Mucosa of stomach (tissue), 1 donor: ENCODE measurements at regions not wholly inside any gene's neighbourhood (a gene's known extent, or its start where the extent isn't known, plus 50 kb on each side); places are given as distances from the start of the nearest gene placed in this dataset.

Source experiments
- H3K27me3 ChIP-seq: one replicate; pipeline ENCODE4 v1.7.0; 2013; ENCODE audit warnings: mild to moderate bottlenecking, low read length; ENCODE audit not compliant: control insufficient read depth, insufficient read depth
- H3K36me3 ChIP-seq: one replicate; pipeline ENCODE4 v1.7.0; 2013; ENCODE audit warnings: low read length; ENCODE audit not compliant: control insufficient read depth, insufficient read depth
- H3K4me1 ChIP-seq: one replicate; pipeline ENCODE4 v1.7.0; 2013; ENCODE audit warnings: mild to moderate bottlenecking, low read length; ENCODE audit not compliant: control insufficient read depth, insufficient read depth
- H3K4me3 ChIP-seq: one replicate; pipeline ENCODE4 v1.7.0; 2013; ENCODE audit warnings: low read length
- H3K9ac ChIP-seq: one replicate; pipeline ENCODE4 v1.7.0; 2013; ENCODE audit warnings: mild to moderate bottlenecking, low read length, moderate library complexity
- H3K9me3 ChIP-seq: one replicate; pipeline ENCODE4 v1.7.0; 2013; ENCODE audit warnings: mild to moderate bottlenecking, low read length, moderate library complexity; ENCODE audit not compliant: control insufficient read depth
- donor health status: Pancreatic carcinoma.

DNA sequence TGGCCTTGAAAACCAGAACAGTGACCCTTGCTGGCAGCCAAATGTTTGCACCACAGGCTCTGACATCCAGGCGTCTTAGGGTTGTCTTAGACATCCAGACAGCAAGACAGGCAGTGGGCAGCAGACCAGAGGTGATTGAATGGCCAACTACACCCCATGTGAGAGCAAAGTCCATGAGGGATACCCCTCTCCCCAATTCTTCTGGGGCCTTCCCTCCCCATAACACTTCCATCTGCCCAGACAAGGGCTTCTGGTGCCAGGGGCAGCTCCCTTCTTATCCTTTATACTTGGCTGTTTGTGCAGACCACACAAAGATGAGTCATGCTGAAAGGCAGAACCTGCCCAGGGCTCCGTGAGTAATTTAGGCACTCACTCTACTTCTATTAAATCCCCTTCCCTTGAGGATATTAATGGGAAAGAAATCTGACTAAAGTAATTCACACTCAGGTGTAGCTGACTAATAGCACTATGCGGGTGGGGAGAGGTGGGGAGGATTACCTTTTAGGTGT lies 257.9 kb downstream of the UACA start:
- Histone ChIP-seq H3K4me1 (peaks cover 60% of the 10 kb centered on the region), H3K36me3 (no peaks in the 10 kb centered on the region), H3K4me3 (no peak overlapping the region), H3K27me3 (no peaks in the 10 kb centered on the region), H3K9ac (no peak overlapping the region), H3K9me3 (no peaks in the 10 kb centered on the region)

DNA sequence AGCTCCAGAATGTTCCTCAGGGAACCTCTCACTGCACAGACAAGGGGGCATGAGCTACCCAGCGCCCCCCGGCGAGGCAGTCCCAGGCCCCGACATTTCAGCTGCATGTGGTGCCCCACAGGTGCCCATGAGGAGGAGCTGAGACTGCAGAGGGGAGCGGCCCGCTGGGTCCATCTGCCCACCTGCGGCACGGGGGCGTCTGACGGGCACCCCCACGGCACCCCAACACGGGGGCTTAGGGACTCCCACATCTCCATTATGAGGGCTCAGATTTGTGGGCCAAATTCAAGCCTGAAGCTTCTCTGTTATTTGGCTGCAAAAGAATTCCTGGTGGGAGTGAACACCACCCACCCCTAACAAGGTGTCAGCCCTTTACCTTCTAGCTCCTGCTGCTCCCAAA lies 258.4 kb downstream of the UACA start:
- Histone ChIP-seq H3K9ac (no peak overlapping the region), H3K4me3 (no peak overlapping the region), H3K27me3 (no peaks in the 10 kb centered on the region), H3K36me3 (no peaks in the 10 kb centered on the region), H3K9me3 (no peaks in the 10 kb centered on the region), H3K4me1 (peaks cover 60% of the 10 kb centered on the region)

DNA sequence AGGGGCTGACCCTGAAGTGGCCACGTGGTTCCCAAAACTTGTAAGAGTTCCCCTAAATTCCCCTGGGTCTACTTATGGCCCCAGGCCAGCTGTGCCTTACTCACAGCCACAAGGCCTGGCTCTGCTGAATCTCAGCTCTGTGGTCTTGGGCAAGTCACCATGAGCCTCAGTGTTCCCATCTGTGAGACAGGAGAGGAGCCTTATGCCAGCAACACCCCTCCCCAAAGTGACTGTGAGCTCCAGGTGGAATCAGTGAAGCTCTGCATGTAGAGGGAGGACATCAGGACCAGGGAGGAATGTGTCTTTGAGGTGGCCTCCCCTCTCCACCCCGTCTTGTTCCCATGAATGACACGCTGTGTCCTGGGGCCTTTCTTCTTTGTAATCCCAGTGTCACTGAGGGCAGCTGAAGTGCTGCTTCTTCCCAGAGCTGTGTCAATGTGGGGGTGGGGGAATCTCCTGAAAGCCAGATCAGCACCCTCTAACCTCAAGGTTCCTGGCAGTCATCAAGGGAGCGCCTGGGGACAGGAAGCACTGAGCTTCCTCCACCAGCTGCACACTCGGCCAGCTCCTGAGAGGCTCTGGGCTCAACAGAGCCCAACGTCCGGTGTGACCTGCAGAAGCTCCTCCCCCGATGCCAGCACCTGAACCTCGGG lies 258.9 kb downstream of the UACA start:
- no peaks in the 10 kb centered on the region for H3K9me3 ChIP-seq
- H3K36me3 ChIP-seq: no peaks in the 10 kb centered on the region
- no peaks in the 10 kb centered on the region for H3K27me3 ChIP-seq
- H3K4me1 ChIP-seq: peaks cover 57% of the 10 kb centered on the region
- H3K9ac ChIP-seq: no peak overlapping the region
- no peak overlapping the region for H3K4me3 ChIP-seq

DNA sequence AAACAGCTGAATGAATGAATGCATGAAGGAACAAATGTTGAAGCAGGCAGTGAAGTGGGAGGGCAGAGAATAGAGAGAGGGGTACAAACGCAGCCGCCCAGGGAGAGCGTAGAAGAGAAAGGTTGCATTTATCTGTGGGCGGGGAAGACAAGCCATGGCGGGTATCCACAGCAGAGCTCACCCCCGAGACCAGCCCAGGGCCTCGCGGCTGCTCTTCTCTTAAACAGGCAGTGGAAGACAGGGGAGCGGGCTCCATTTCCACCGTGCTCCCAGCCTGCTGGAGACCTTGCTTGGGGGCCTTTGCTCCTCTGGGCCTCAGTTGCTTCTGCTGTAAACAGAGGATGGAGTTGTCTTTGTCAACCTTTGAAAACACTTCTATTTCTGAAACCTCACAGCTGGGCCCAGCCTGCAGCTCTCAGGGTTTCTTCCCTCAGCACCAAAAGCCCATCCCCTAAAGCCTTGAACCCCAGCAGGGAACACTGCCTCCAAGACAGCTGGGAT lies 259.5 kb downstream of the UACA start:
- peaks cover 52% of the 10 kb centered on the region for H3K4me1 ChIP-seq

DNA sequence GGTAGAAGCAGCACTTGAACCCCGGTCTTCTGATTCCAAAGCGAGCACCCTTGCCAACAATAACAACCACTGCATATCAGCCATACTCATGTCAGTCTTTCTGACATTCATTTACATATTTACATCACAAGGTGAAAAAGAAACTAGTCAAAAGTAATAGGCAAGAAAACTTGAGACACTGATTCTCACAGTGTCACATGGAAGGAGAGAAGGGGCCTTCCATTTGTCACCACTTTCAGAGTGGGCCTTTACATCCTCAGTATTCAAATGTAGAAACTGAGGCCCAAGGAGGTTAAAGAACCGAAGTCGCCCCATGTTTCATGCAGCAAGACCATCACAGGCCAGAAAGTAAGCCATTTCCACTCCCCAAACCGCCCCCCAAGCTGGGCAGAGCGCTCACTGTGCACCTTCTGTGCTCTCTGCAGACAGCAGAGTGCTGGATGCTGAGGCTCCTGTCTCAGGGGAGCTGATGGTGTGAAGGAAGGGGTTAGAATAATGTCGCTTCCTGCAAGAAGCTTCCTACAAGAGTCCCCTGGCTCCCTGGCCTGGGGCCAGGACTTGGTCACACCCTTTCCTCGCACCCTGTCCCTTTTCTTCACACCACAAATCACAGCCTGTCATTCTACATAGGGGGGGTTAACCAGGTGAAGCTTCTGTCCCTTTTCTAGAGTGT lies 260.1 kb downstream of the UACA start:
- H3K4me3 ChIP-seq: no peak overlapping the region
- H3K9me3 ChIP-seq: no peaks in the 10 kb centered on the region
- no peaks in the 10 kb centered on the region for H3K36me3 ChIP-seq
- peaks cover 45% of the 10 kb centered on the region for H3K4me1 ChIP-seq
- no peak overlapping the region for H3K9ac ChIP-seq
- H3K27me3 ChIP-seq: no peaks in the 10 kb centered on the region

More for the DNA sequence above, 259.5 kb downstream of the UACA start:
- Histone ChIP-seq H3K36me3 (no peaks in the 10 kb centered on the region), H3K9me3 (no peaks in the 10 kb centered on the region), H3K9ac (no peak overlapping the region), H3K27me3 (no peaks in the 10 kb centered on the region), H3K4me3 (no peak overlapping the region)

DNA sequence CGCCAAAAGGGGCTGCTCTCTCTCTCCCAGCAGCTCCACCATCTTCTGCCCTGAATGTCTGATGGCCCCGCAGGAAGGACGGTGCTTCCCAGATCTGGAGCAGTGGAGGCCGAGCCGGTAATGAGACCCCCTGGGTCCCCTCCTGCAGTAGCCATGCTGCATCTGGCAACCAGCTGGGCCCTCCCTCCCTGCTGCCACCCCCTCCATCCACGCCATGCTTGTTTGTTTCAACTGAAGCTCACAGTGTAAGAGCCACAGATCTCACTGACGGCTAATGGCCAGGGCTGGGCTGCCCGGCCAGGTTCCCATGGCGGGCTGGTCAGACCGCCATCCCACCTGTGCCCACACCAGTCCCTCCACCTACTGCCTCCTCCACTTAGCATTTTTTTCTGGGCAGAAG lies 260.8 kb downstream of the UACA start:
- peaks cover 45% of the 10 kb centered on the region for H3K4me1 ChIP-seq
- H3K27me3 ChIP-seq: no peaks in the 10 kb centered on the region
- H3K4me3 ChIP-seq: no peak overlapping the region
- no peak overlapping the region for H3K9ac ChIP-seq
- H3K36me3 ChIP-seq: no peaks in the 10 kb centered on the region
- H3K9me3 ChIP-seq: no peaks in the 10 kb centered on the region

DNA sequence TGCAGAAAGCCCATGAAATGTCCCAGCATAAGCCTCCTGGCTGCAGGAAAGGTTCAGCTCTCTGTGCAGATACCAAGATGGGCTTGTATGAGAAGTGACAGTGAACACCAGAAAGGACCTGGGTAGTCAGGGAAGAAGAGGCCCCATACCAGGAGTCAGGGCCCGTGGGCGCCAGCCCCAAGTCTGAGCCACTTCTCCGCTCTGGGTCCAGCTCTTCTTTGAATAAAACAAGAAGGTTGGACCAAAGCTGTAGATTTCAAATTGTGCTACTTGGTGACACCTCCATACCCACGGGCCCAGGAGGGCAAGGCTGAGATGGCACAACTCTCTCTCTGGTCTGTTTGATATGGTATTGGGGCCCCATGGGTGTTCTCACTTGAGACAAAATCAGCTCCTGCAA lies 261.5 kb downstream of the UACA start:
- Histone ChIP-seq H3K36me3 (no peaks in the 10 kb centered on the region), H3K4me1 (peaks cover 43% of the 10 kb centered on the region), H3K4me3 (no peak overlapping the region), H3K9ac (no peak overlapping the region), H3K9me3 (no peaks in the 10 kb centered on the region), H3K27me3 (no peaks in the 10 kb centered on the region)

DNA sequence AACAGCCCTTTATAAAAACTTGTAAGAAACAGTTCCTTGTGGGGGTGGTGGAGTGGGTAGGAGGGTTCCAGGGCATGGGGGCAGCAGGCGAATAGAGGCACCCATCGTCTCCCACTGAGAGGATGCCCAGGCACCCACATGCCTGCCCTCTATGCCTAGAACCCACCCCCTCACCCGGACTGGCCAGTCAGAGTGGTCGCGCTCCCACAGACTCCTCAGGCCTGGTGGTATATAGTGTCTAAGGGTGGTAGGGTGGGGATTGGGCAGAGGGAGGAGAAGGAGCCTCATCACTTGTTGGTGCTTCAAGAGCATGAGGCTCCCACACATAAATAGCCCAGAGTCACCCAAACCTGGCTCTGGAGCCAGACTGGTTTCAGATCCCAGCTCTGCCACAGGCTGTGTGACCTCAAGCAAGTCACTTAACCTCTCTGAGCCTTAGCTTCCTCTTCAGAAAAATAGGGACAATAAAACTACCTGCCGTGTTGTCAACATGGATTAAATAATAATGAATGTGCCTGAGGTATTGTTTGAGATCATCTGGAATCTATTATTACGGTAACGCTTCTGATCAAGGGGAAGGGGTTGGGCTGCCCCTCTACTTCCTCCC lies 262.1 kb downstream of the UACA start:
- H3K27me3 ChIP-seq: no peaks in the 10 kb centered on the region
- no peaks in the 10 kb centered on the region for H3K36me3 ChIP-seq
- H3K4me1 ChIP-seq: peaks cover 38% of the 10 kb centered on the region
- H3K9ac ChIP-seq: no peak overlapping the region
- no peak overlapping the region for H3K4me3 ChIP-seq
- no peaks in the 10 kb centered on the region for H3K9me3 ChIP-seq

DNA sequence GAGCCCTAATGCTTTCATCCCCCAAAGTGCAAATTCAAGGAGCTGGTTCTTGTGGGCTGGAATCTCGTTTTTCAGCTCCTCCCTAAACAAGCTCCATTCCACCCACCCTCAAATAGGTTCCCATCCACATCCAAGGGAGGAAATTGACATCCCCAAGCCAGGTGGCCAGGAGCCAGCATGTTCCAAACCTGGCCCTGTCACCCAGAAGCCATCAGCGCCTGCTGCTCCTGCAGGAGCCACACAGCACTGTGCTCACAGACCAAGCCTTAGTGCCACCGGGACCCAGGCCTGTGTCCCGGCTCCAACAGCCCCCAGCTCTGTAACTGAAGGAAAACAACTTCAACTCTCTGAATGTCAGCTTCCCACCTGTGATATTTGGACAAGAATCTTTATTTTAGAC lies 263.6 kb downstream of the UACA start:
- Histone ChIP-seq H3K36me3 (no peaks in the 10 kb centered on the region), H3K4me1 (peaks cover 36% of the 10 kb centered on the region), H3K9ac (no peak overlapping the region)

DNA sequence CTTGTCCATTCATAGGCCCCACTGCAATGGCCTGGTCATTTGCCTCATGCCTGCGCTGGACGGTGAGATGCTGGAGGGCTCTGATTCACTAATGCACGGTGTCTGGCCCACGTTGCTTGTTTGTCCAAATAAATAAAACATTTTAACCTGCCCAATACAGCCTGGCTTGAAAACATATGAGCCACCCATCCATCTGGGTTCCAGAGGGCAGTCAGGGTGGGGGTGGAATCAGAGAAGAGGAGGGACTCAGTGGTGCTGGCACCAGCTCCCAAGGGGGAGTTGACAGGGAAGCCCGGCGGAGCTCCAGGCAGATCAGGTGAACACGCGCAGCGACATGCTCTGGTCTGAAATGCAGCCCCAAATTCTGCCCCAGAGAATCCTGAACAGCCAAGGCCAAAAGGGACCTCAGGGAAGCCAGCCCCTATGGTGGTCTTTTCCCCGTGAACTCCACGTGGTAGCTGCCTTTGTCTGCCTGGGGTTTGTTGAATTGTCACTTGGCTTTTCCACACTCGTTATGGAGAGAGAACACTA lies 265.2 kb downstream of the UACA start:
- no peaks in the 10 kb centered on the region for H3K9me3 ChIP-seq
- peaks cover 36% of the 10 kb centered on the region for H3K4me1 ChIP-seq
- no peaks in the 10 kb centered on the region for H3K27me3 ChIP-seq
- no peaks in the 10 kb centered on the region for H3K36me3 ChIP-seq
- no peak overlapping the region for H3K9ac ChIP-seq
- no peak overlapping the region for H3K4me3 ChIP-seq

More for the DNA sequence above, 263.6 kb downstream of the UACA start:
- Histone ChIP-seq H3K9me3 (no peaks in the 10 kb centered on the region), H3K4me3 (no peak overlapping the region), H3K27me3 (no peaks in the 10 kb centered on the region)

DNA sequence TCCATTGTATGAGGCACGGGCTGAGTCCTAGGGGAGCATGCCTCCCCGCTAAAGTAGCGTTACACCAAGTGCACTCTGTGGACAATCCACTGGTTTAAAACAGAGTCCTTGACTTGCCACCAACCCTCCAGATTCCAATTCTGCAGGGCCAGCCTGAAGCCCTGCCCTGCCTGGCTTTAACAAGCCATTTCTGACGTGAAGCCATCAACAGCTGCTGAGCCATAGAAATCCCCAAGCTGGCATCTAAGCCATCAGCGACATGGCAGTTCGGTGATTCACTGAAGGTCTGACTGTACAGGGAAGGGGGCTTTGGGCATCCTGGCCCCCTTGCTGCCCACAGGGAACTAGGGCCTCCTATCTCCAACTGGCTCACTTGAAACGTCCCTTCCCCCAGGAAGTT lies 265.7 kb downstream of the UACA start:
- Histone ChIP-seq H3K9ac (no peak overlapping the region), H3K9me3 (no peaks in the 10 kb centered on the region), H3K4me1 (peaks cover 40% of the 10 kb centered on the region), H3K36me3 (no peaks in the 10 kb centered on the region), H3K27me3 (no peaks in the 10 kb centered on the region), H3K4me3 (no peak overlapping the region)

DNA sequence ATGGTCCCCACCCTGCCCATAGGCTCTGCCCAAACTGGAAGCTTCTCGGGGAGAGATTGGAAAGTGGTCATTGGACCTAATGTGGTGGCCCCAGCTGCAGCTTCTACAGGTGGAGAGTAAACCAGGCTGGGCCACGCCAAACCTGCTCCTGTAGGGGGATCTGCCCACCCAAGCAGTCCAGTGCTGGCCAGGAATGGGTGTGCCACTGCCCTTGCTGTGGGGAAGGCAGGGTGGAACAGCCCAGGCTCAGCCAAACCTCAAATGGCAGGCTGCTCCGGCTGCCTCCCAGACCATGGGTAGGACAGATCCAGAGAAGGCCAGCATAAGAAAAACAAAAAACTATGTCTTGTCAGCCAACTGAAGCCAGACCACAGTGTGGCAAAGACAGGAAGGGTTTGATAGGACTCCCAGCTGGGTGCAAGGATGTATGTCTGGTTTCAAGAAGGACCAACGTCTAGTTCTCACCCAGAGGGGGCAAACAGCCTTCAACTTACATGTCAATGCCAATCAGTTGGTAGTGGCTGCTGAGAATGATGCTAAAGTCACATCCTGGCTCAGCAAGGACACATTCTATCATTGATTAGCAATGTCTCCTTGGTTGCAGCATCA lies 267.3 kb downstream of the UACA start:
- H3K9ac ChIP-seq: no peak overlapping the region
- no peaks in the 10 kb centered on the region for H3K27me3 ChIP-seq
- H3K4me3 ChIP-seq: no peak overlapping the region
- no peaks in the 10 kb centered on the region for H3K36me3 ChIP-seq
- no peaks in the 10 kb centered on the region for H3K9me3 ChIP-seq
- peaks cover 50% of the 10 kb centered on the region for H3K4me1 ChIP-seq
